HG02588 (cell line): ENCODE measurements at regions not wholly inside any gene's neighbourhood (a gene's known extent, or its start where the extent isn't known, plus 50 kb on each side); places are given as distances from the start of the nearest gene placed in this dataset.

Experiments used
- ATAC-seq: cut with Tn5 transposase; IDR thresholded peaks from one replicate; pipeline ENCODE4 v1.9.1; 2021; ENCODE audit warnings: mild to moderate bottlenecking, moderate library complexity; ENCODE audit not compliant: unreplicated experiment

GRCh38 chr6:29884261-29884660 is 56.6 kb downstream of the HLA-G start:
- ATAC-seq, result no peak

- no peak for ATAC-seq
Observed at GRCh38 chr6:29886701-29887100, 55.6 kb upstream of the HLA-A start.

- peak; percentile 38 for ATAC-seq
Observed at GRCh38 chr6:29887330-29887818, 55.0 kb upstream of the HLA-A start.

GRCh38 chr6:29887819-29888776 is 54.2 kb upstream of the HLA-A start:
- ATAC-seq, result peak; percentile 66
